ENCODE measurements at regions not wholly inside any gene's neighbourhood (a gene's known extent, or its start where the extent isn't known, plus 50 kb on each side); places are given as distances from the start of the nearest gene placed in this dataset.
"Not testable (repeated sequence)": the region's sequence is repeated elsewhere in the genome, so short reads cannot be mapped to it uniquely, and the experiment has no call there.

DNA sequence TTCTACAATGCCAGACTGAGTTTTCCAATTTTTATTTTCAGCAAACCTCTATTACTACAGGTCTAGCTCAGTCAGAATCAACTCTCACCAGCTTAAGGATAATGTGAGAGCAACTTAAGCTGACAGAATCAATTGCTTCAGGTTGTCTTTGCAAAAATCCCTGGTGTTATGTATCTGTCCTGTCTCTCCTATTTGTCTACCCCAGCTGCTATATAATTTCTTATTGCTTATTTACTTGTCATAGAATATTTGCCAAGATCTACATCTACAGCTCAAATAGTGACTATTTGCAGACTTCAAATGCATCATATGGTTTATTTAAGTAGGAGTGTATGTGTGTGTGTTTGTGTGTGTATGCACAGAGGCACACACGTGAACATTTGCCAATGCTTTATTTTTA is 54.1 kb downstream of the FOXG1 start:
- no peak for DNase-seq (ENCODE audit: low spot score)

DNA sequence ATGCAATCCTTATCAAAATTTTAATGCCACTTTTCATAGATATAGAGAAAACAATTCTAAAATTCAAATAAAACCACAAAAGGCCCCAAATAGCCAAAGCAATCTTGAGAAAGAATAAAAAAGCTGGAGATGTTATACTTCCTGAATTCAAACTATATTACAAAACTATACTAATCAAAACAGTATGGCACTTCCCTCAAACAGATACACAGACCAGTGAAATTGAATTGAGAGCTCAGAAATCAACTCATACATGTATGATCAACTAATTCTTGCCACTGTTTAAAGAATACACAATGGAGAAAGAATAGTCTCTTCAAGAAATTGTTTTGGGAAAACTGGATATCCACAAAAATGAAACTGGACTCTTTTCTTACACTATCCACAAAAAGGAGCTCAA is 55.4 kb downstream of the FOXG1 start:
- DNase-seq (ENCODE audit: low spot score), result no peak

DNA sequence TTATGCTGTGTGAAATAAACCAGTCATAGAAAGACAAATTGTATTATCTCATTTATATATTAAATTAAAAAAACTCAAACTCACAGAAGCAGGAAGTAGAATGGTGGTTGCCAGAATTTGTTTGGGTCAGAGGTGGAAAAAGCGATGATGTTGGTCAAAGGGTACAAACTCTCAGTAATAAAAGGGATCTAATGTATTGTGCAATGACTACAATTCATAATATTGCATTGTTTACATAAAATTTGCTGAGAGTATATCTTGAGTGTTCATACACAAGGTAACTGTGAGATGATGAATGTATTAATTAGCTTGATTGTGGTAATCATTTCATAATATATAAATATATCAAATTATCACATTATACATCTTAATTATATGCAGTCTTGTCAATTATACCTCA is 56.7 kb downstream of the FOXG1 start:
- no peak for DNase-seq (ENCODE audit: low spot score)

DNA sequence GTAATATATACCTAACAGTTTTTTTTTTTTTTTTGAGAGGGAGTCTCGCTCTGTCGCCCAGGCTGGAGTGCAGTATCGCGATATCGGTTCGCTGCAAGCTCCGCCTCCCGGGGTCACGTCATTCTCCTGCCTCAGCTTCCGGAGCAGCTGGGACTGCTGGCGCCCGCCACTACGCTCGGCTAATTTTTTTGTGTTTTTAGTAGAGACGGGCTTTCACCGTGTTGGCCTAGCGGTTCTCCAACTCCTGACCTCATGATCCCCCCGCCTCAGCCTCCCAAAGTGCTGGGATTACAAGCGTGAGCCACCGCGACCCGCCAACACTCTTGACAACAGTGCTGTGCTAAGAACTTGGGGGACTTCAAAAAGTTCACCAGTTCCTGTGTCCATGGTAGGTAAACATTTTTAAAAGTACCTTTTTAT is 63.5 kb downstream of the FOXG1 start:
- DNase-seq (ENCODE audit: low spot score), result no peak

DNA sequence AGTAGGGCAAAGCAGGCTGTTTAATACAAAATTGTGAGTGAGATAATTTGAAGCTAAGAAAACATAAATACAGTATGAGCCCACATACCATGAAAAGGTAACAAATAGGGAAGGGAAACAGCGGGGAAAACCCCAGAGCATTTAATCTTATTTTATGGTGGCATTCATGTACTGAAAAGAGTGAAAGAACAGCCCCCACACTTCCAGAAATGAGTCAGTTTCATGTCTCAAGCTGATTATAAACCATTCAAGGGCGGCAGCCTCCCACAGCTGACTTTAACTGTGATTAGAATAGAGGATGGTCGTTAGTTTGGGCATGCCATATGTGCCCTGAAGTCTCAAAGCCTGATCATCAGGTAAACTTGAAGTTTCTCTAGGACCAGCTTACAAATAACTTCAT is 64.5 kb downstream of the FOXG1 start:
- DNase-seq (ENCODE audit: low spot score), result no peak

DNA sequence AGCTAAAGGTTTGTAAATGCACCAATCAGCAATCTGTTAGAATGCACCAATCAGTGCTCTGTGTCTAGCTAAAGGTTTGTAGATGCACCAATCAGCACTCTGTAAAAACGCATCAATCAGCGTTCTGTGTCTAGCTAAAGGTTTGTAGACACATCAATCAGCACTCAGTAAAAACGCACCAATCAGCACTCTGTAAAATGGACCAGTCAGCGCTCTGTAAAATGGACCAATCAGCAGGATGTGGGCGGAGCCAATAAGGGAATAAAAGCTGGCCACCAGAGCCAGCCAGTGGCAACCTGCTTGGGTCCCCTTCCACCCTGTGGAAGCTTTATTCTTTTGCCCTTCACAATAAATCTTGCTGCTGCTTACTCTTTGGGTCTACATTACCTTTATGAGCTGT is 76.0 kb downstream of the FOXG1 start:
- DNase-seq (ENCODE audit: low spot score), result not testable (repeated sequence)

DNA sequence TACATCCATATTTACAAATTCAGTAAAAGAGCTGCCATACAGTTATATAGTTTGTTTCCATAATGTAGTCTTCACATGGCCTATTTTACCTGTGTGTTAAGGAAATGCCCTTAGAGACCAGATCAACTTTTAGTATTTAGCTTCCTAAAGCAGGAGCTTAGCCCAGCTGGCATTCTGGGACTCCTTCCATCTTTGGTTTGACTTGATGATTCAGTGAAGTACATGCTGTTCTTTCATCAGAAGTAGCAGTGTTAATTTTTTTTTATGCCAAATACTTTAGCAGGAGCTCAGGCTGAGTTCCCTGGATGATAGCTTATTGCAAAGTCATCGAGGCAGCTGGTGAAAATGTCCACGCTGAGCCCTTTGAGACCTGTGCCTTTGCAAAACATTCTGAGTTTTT is 101.0 kb downstream of the FOXG1 start:
- DNase-seq (ENCODE audit: low spot score), result no peak

DNA sequence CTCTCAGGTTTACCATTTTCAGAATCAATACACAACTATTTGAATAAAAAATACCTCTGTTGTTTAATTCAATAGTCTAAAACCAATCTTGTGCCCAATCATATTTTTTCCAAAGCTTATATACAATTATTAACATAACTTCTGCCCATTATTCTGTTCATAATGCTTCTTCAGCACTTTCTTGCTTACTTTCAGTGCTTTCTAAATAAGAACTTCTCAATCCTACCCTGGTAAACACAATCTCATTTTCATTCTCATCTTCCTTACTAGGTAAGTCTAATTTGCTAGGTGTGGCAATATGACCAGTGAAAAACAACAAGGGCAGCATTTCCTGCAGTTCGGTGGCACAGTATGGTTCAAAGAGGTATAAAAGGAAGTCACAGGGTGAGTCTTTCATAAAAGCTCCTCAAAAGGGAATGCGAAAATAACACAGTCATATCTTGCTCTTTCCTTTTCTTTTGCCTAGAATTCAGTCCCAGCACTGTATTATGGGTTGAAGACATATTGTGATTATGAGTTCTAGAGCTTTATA is 103.5 kb downstream of the FOXG1 start:
- no peak for DNase-seq (ENCODE audit: low spot score)

DNA sequence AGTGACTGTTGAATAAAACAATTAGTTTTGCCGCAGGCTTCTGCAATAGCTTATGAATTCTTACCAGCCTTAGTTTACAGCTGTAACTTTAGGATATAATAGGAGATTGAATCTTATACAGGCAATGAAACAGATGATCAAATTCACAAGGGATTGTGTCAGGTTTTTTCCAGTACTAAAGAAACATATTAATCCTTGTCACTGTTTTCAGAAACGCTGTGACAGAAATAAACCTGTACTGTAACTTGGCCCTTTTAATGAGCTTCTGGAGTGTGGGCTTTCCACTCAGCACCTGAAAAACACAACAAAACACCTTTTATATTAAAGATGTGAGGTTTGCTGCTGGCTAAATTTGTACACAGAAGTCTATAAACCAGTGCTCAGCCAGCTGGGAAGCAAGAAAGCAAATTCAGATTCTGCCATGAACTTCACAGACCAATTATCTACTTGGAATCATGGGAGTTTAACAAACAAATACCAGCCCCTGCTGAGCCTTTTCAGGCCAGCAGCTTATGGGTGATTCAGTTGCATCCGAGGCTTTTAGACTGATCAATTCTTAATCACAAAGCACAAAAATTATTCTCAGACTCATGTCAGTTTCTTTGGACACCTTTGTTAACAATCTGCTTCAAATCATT is 109.5 kb downstream of the FOXG1 start:
- no peak for DNase-seq (ENCODE audit: low spot score)

DNA sequence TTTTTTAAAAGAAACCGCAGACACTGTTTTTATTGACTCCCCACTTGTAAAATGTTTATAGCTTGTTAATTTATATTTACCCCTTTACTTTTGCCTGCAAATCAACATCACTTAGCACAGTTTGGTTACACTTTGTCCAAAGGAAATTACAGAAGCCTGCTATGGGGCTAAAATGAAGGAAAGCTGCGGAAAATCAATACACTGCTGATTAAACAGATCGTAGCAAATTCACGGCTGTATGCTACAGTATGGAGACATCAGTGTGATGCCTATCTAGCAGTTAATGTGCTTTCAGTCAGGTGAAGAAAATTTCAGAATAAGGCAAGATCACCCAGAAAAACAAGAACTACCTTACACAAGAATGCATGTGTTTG is 110.0 kb downstream of the FOXG1 start:
- DNase-seq (ENCODE audit: low spot score), result no peak

DNA sequence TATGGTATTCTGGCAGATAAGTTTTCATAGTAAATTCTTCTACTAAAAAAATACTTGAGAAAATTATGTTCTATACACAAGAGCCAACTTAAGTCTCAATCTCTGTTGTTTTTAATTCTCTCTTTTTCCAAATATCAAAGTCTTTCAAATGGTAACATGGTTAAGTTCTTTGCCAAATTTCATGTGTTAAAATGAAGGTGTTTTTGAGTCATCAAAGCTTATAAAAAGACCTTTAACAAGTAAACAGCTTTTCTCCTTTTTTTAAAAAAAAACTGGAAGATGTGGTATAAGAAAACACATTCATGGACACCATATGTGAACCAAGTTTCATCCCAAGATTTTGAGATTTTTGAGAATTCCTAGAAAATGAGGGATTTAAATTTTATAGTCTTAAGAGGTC is 111.3 kb downstream of the FOXG1 start:
- no peak for DNase-seq (ENCODE audit: low spot score)

DNA sequence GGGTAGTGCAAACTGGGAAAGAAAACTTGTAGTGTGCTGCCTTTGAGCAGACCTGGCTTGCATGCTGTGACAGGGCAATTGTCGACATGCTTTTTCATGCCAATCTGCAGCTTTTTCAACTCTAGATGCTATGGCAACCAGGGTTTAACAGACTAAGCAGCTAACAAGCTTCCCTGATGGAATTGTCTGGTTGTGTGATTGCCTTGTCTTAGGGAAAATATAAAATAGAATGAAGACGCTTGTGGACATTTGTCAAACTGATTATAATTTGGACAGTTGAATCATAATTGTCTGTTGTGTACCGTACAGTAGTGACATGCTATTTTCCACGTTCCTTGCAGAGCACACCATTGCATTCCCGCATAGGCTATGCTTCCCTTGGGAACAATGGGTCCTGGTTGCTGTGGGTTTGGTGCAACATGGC is 113.0 kb downstream of the FOXG1 start:
- DNase-seq (ENCODE audit: low spot score), result no peak

DNA sequence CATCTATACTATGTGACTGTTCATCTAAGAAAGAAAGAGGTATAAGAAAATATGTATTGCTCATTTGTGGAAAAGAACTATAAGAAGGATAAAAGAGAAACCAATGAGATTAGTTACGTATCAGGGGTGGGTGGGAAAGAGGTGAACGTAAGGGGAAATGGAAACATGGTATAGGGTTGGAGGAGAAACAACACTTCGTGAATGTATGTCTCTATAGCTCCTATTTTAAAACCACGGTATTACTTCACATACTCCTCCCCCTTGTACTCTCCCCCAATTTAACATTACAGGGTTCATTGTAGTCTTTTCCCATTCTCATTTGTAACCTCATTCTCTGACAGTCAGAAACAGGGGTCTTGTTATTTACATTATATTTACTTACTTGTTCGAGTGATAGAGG is 120.4 kb downstream of the FOXG1 start:
- DNase-seq (ENCODE audit: low spot score), result no peak

DNA sequence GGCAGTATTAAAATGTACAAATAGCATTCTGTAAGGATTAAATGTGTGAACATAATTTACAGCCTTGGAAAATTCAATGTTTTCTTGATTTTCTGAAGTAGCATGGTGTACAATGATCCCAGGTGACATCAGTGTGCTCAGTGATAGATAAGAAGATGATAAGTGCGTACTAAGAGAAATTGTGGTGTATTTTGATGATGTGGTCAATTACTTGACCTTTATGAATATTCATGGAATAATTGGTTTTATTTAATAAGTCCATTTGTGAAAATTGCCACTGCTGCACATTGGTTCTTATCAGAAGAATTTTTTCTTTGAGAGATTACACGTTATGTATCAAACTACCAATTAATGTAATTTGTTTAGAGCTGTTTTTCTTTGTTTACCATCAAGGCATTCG is 128.8 kb downstream of the FOXG1 start:
- DNase-seq (ENCODE audit: low spot score), result no peak

DNA sequence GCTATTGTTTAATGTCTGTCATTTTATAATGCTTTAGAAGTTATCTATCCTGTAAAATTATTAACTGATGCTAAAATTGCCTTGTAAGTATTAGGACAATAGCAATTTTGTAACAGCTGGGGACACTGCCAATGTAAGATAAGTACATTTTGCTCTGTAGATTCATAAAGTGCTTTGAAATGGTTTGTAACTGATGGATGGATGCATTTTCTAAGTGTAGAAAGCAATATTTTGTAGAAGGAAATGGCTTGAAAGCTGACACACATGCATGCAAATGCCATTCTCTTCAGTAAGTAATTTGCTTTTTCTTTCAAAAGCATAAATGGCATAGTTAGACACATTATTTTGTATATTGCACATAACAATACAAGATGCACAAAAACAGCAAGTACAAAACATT is 129.8 kb downstream of the FOXG1 start:
- DNase-seq (ENCODE audit: low spot score), result no peak

DNA sequence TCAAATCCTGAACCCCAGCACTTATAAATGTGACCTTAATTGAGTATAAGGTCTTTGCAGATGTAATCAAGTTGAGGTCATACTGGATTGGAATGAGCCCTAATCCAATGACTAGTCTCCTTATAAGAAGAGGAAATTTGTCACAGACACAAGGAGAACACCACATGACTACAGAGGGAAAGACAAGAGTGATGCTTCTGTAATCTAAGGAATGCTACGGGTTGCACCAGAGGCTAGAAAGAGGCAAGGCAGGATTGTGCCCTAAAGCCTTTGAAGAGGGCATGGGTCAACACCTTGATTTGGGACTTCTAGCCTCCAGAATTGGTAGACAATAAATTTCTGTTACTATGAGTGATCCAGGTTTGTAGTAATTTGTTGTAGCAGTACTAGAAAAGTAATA is 135.0 kb downstream of the FOXG1 start:
- no peak for DNase-seq (ENCODE audit: low spot score)

DNA sequence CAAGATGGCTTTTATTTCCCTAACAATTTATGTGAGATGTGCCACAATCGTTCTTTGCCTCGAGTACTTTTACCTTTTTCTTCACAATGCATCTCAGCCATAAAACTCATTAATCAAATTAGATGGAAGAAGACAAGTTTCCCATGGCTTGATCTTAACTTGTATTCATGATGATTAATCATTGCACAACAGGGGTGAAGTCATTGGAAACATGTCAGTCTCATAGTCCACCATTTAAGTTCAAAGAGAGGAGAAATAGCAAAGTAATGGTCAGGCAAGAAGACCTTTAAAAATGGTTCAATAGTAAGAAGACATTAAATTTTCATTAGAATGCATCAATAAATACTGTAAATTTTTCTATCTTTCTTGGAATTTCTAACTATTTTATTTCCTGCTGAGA is 136.3 kb downstream of the FOXG1 start:
- no peak for DNase-seq (ENCODE audit: low spot score)

DNA sequence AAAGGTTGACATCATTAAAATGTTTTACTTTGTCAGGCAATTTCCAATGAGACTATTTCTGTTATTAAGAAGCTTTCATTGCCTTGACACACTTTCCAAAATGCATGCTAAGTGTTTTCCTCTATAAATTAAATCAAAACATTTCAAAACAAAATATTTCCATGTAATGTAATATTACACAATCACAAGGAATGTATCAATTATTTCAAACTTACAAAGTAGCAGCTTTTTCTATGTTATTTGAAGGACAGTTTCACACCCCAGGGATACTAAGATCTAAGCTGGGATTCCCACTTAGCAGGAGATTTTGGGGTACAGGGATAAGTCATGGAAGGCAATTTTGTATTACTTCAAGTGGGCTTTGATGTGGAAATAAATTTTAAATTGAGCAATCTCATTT is 144.9 kb downstream of the FOXG1 start:
- no peak for DNase-seq (ENCODE audit: low spot score)

DNA sequence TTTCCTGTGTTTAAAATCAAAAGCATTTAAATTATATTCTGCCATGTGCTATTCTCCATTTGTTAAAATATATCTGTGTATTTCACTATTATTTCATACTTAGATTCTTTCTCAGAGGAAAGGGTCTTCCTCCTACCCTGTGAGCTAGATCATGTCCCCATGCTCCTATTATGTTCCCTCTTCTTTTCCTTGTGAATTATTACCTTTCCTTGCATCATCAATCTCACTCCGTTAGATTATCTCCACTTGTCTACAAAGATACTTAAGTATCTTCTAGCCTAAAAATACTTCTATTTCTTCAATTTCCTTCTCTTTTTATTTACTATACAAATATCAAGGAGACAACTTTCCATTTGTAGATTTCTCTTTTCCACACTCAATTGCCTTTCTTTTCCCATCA is 146.5 kb downstream of the FOXG1 start:
- DNase-seq (ENCODE audit: low spot score), result no peak

DNA sequence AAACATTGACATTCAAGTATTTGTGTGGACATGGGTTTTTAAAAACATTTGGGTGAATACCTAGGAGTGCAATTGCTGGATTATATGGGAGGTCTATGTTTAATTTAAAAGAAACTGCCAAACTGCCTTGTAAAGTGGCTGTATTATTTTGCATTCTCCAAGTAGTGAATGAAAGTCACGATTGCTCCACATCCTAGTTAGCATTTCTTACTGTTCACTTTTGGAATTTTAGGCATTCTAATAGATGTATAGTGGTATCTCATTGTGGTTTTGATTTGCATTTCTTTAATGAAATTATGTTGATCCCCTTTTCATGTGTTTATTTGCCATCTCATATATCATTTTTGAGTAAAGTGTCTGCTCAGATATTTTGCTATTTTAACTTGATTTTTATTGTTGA is 159.5 kb downstream of the FOXG1 start:
- DNase-seq (ENCODE audit: low spot score), result no peak

DNA sequence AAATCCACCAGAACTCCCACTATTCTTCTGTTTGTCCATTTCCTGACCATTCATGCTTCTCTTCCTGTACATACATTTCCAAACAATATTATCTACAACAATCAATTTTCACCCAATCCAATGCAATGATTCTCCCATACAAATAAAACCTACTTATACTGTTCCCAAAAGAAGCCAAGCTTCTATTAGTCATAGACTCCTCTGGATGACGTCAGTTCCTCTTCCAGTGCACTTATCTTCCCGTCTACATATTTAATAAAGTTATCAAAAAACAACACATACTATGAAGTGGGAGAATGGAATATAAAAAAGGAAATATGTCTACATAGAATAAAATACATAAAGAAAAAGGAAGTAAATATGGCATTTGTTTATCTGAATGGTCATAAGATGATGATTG is 165.4 kb downstream of the FOXG1 start:
- no peak for DNase-seq (ENCODE audit: low spot score)

DNA sequence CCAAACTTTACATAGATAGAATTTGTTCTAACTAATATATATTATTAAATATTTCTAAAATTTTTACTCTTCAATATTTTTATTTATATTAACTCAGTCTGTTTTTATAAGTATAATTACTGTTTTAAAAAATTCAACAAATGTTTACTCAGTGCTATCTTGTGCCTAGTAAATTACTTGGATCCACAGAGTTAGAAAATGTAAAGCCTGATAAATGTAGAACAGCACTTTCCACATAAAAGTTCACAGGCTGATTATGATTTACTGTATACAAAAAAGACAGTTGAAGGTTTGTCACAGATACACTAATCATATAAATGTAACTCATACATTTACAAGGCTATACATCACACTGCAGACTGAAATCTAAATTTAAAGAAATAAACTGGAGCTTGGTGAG is 170.0 kb downstream of the FOXG1 start:
- no peak for DNase-seq (ENCODE audit: low spot score)

DNA sequence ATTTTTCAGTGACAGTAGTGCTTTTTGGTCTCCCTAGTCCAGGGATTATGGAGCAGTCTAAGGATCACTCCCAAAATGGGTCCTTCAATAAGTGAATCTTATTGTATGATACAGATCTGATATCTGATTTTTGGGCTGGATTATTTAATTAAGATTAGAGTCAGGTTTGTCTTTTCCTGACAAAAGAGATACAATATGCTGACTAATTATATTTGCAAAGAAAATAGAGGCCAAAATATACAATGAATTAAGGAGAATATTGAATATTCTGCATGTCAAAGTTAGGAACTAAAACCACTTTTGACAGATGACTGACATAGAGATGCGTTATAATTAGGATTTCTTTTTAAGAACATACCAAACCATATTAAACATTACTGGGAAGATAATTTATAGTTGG is 175.2 kb downstream of the FOXG1 start:
- DNase-seq (ENCODE audit: low spot score), result no peak

DNA sequence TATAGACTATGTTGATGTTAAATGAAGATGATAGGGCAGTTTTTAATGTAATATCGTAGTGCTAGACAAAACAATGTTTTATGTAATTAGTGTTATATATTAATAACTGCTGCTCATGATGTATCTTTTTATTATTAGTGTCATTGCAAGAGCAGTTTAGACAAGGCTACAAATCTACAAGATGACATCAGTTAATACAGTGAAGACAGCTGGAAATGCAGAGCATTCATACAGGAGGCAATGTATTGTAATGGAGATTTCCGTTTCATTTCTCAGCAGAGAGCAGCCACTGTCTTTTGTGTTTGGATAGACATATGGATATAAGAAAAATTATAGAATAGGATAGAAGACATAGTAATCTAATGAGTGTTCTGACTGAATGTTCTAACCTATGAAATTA is 178.0 kb downstream of the FOXG1 start:
- no peak for DNase-seq (ENCODE audit: low spot score)

DNA sequence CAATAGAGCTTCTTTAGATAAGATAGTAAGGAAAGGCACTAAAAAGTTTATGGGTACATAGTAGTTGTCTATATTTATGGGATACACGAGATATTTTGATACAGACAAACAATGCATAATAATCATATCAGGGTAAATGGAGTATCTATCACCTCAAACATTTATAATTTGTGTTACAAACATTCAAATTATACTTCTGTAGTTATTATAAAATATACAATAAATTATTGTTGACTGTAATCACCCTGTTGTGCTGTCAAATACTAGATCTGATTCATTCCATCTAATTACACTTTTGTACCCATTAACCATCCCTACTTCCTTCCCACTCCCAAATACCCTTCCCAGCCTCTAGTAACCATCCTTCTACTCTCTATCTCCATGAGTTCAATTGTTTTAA is 179.7 kb downstream of the FOXG1 start:
- DNase-seq (ENCODE audit: low spot score), result no peak
